Thyroid gland (tissue), 4 donors: ENCODE measurements at regions not wholly inside any gene's neighbourhood (a gene's known extent, or its start where the extent isn't known, plus 50 kb on each side); places are given as distances from the start of the nearest gene placed in this dataset.

Experiments used
- DNase-seq, 2 donors: peaks; one replicate each; pipeline ENCODE4 v3.0.0-alpha.2; 2019
- H3K27ac ChIP-seq, 3 donors: fragments of 200-600 bp; sonication (generic); 1 replicate in 2 of 3; 2 replicates in 1 of 3; pipeline ENCODE4 v1.5.1; 2016 to 2019; ENCODE audit warnings: mild to moderate bottlenecking in 1 of 3, moderate library complexity in 1 of 3
- H3K27me3 ChIP-seq: fragments of 200-600 bp; sonication (generic); one replicate; pipeline ENCODE4 v1.5.1; 2019
- H3K36me3 ChIP-seq, 2 donors: fragments of 200-600 bp; sonication (generic); one replicate each; pipeline ENCODE4 v1.5.1; 2016 to 2019
- H3K4me1 ChIP-seq, 2 donors: fragments of 200-600 bp; sonication (generic); one replicate each; pipeline ENCODE4 v1.5.1; 2017 to 2019
- H3K4me3 ChIP-seq, 3 donors: fragments of 200-600 bp; sonication (generic); replicated peaks in 1 of 3; 1 replicate in 2 of 3; 2 replicates in 1 of 3; pipeline ENCODE4 v1.5.1; 2016; ENCODE audit warnings: mild to moderate bottlenecking in 1 of 3
- H3K9me3 ChIP-seq: fragments of 200-600 bp; sonication (generic); one replicate; pipeline ENCODE4 v1.5.1; 2017
- CTCF ChIP-seq, 6 experiments: fragments of 200-600 bp in 3 of 6; fragments of 450-650 bp in 3 of 6; sonication (generic) in 3 of 6; IDR thresholded peaks; one replicate each; pipeline ENCODE4 v1.5.1; 2016 to 2019; ENCODE audit warnings: antibody characterized with exemption in 6 of 6, mild to moderate bottlenecking in 2 of 6, inconsistent platforms in 1 of 6, moderate library complexity in 1 of 6
- POLR2A ChIP-seq, 2 donors: fragments of 450-650 bp; IDR thresholded peaks; one replicate each; pipeline ENCODE4 v1.6.1; 2017; ENCODE audit warnings: antibody characterized with exemption in 2 of 2, mild to moderate bottlenecking in 2 of 2, moderate library complexity in 1 of 2
- WGBS, 2 donors: methylation state at CpG; one replicate each; pipeline ENCODE4 v1.1.5; 2017; 5-methylcytosine and 5-hydroxymethylcytosine counted together
- intact Hi-C: fragments of 100-400 bp; cut with DNase I; formaldehyde crosslinking; loops from one replicate; pipeline ENCODE4 v1.15.1; 2023

DNA sequence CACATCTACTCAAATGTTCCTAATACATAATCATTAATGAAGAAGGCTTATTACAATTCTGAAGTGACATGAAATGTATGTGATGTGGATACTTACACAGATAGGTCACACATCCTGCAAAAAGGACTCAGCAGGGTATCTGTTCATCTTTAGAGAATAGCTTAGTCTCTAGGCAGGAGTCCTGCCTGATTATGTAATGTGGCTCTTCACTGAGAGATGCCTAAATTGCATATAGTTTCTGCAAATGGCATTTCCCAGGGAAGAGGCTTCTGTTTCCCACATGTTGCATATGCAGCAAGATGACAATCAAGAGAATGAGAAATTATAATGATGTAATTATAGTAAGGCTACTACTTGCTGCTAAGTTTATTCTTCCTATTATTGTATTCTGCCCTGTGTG is 58.8 kb upstream of the SLC36A4 start:
- intact Hi-C loops: no loop called here
- H3K9me3 ChIP-seq: no peaks in the 10 kb centered on the region

GRCh38 chr11:93267383-93267782 is 63.2 kb upstream of the DEUP1 start:
- H3K27me3 ChIP-seq: no peaks in the 10 kb centered on the region
- no peaks in the 10 kb centered on the region for H3K4me1 ChIP-seq
- H3K4me3 ChIP-seq: no peak overlapping the region
- no peaks in the 10 kb centered on the region for H3K36me3 ChIP-seq
- H3K9me3 ChIP-seq: no peaks in the 10 kb centered on the region
- 42 to 61% methylated on average over 5 of the region's 5 CpGs for WGBS, 2 donors
- intact Hi-C loops: no loop called here
- TF ChIP-seq POLR2A (IDR thresholded peaks at IDR 0.05): no peak
- no peak for TF ChIP-seq CTCF (IDR thresholded peaks at IDR 0.05)
- H3K27ac ChIP-seq: no peak overlapping the region
- DNase-seq: peak; percentile 63 to 65

More for the DNA sequence above, 58.8 kb upstream of the SLC36A4 start:
- no peak for DNase-seq
- no peak overlapping the region for H3K27ac ChIP-seq
- no peaks in the 10 kb centered on the region for H3K27me3 ChIP-seq
- H3K4me1 ChIP-seq: no peaks in the 10 kb centered on the region
- no peaks in the 10 kb centered on the region for H3K36me3 ChIP-seq
- no peak overlapping the region for H3K4me3 ChIP-seq
- TF ChIP-seq POLR2A (IDR thresholded peaks at IDR 0.05) (no peak), CTCF (IDR thresholded peaks at IDR 0.05) (no peak)

DNA sequence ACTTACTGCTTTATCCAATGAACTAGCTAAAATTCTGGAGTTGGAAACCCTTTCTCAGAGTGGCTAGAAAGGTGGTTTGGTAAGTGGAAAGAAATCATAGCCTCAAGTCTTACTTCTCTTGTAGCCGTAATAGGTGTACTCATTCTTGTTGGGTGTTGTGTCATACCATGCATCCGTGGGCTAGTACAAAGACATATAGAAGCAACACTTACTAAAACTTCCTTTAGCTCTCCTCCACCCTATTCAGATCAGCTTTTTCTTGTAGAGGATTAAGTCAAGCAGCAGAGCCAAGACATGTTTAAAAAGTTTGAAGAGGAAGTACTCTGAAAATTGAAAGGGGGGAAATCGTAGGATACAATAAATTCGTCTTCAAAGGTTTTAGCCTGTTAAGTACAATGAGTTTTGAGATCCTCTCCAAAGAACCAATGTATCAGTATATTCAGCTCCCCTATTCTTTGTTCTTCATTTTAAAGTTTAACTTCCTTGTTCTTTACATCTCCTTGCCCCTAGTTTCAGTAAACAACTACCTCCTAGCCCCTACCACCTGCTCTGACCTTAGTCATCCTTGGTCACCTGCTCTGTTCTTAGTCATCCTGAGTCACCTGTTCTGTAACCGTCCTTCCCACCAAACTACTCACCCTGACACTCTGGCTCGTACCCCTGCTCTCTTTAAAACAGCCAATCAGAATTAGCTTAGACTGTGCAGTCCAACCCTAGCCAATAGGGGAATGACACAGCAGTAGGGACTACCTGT is 62.1 kb upstream of the DEUP1 start:
- Histone ChIP-seq H3K27me3 (no peaks in the 10 kb centered on the region), H3K4me1 (no peaks in the 10 kb centered on the region), H3K36me3 (no peaks in the 10 kb centered on the region), H3K9me3 (no peaks in the 10 kb centered on the region), H3K27ac (no peak overlapping the region), H3K4me3 (no peak overlapping the region)
- WGBS, 2 donors: 78 to 79% methylated on average over 6 of the region's 6 CpGs
- intact Hi-C loops: no loop called here
- no peak for DNase-seq
- TF ChIP-seq POLR2A (IDR thresholded peaks at IDR 0.05) (no peak), CTCF (IDR thresholded peaks at IDR 0.05) (no peak)

DNA sequence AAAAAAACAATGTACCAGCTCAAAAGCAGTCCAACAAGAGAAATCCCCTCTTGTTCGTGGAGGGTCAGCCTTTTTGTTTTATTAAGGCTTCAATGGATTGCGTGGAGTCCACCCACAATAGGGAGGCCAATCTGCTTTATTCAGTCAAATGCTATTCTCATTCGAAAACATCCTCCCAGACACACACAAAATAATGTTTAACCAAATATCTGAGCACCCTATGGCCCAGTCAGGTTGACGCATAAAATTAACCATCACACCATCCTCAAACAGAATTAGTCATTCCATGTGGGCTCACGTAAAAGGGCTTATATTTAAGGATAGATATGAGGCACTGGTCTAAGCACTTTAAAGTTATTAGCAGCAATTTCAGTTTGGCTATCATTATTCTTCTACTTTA is 58.9 kb upstream of the DEUP1 start:
- no peak for DNase-seq
- TF ChIP-seq POLR2A (IDR thresholded peaks at IDR 0.05) (no peak), CTCF (IDR thresholded peaks at IDR 0.05) (no peak)
- Histone ChIP-seq H3K27ac (no peak overlapping the region), H3K4me3 (no peak overlapping the region), H3K27me3 (no peaks in the 10 kb centered on the region), H3K9me3 (no peaks in the 10 kb centered on the region), H3K36me3 (no peaks in the 10 kb centered on the region), H3K4me1 (no peaks in the 10 kb centered on the region)
- 78 to 84% methylated on average over 5 of the region's 5 CpGs for WGBS, 2 donors
- intact Hi-C loops: no loop called here

- no peak for DNase-seq
- no peak overlapping the region for H3K4me3 ChIP-seq
- intact Hi-C loops: no loop called here
- H3K27ac ChIP-seq: no peak overlapping the region
- H3K27me3 ChIP-seq: no peaks in the 10 kb centered on the region
- H3K36me3 ChIP-seq: no peaks in the 10 kb centered on the region
- TF ChIP-seq POLR2A (IDR thresholded peaks at IDR 0.05): no peak
- TF ChIP-seq CTCF (IDR thresholded peaks at IDR 0.05): no peak
- peaks cover 0 to 4% of the 10 kb centered on the region in 2 donors for H3K4me1 ChIP-seq
- no peaks in the 10 kb centered on the region for H3K9me3 ChIP-seq
Observed at GRCh38 chr11:93274851-93275250, 55.7 kb upstream of the DEUP1 start.
